Spinal cord (tissue), 9 donors: ENCODE measurements at regions not wholly inside any gene's neighbourhood (a gene's known extent, or its start where the extent isn't known, plus 50 kb on each side); places are given as distances from the start of the nearest gene placed in this dataset.
"Not testable (repeated sequence)": the region's sequence is repeated elsewhere in the genome, so short reads cannot be mapped to it uniquely, and the experiment has no call there.

Experiments used
- DNase-seq, 6 donors: peaks; one replicate each; pipeline versions ENCODE4 v3.0.0 to v3.0.0-alpha.2; 2013 to 2015; ENCODE audit warnings: low spot score in 6 of 6, low read depth in 4 of 6
- H3K27ac ChIP-seq: one replicate; pipeline ENCODE4 v1.5.1; 2013; ENCODE audit warnings: low read depth, low read length, control low read depth
- H3K27me3 ChIP-seq: one replicate; pipeline ENCODE4 v1.6.1; 2013; ENCODE audit warnings: low read length; ENCODE audit not compliant: control insufficient read depth, insufficient read depth
- H3K36me3 ChIP-seq: one replicate; pipeline ENCODE4 v1.6.1; 2013; ENCODE audit warnings: low read length; ENCODE audit not compliant: control insufficient read depth, insufficient read depth
- H3K4me1 ChIP-seq: one replicate; pipeline ENCODE4 v1.6.1; 2013; ENCODE audit warnings: low read length; ENCODE audit not compliant: control insufficient read depth, insufficient read depth
- H3K4me3 ChIP-seq: one replicate; pipeline ENCODE4 v1.5.1; 2013; ENCODE audit warnings: low read depth, low read length, control low read depth
- H3K9me3 ChIP-seq: one replicate; pipeline ENCODE4 v1.6.1; 2013; ENCODE audit warnings: low read length; ENCODE audit not compliant: control insufficient read depth, insufficient read depth
- WGBS: methylation state at CpG from one replicate; pipeline ENCODE4 v1.1.5; 2013; ENCODE audit warnings: missing lambda C conversion rate; ENCODE audit not compliant: insufficient coverage; 5-methylcytosine and 5-hydroxymethylcytosine counted together
- donor health status: healthy.

- 20% methylated on average over 1 of the region's 1 CpG for WGBS
- no peaks in the 10 kb centered on the region for H3K4me1 ChIP-seq
- H3K27ac ChIP-seq = no peak overlapping the region
- DNase-seq = peak in 2 of 6 donors; percentile 48 to 57
- no peaks in the 10 kb centered on the region for H3K9me3 ChIP-seq
- H3K27me3 ChIP-seq = no peaks in the 10 kb centered on the region
- H3K4me3 ChIP-seq = no peak overlapping the region
- H3K36me3 ChIP-seq = no peaks in the 10 kb centered on the region
Measured at GRCh38 chr4:164252286-164252685, 501.6 kb upstream of the SMIM31 start.

- Histone ChIP-seq H3K27me3 (no peaks in the 10 kb centered on the region), H3K9me3 (no peaks in the 10 kb centered on the region), H3K27ac (no peak overlapping the region), H3K36me3 (no peaks in the 10 kb centered on the region), H3K4me3 (no peak overlapping the region), H3K4me1 (no peaks in the 10 kb centered on the region)
- WGBS = 100% methylated on average over 1 of the region's 2 CpGs
- DNase-seq = no peak
Measured at GRCh38 chr4:164261831-164262230, 492.1 kb upstream of the SMIM31 start.

GRCh38 chr4:164262508-164262907 is 491.4 kb upstream of the SMIM31 start:
- H3K27ac ChIP-seq, H3K4me1 ChIP-seq: not testable (repeated sequence)
- WGBS = no CpG with 5 or more reads among the region's 1 CpG

GRCh38 chr4:164277414-164277813 is 476.5 kb upstream of the SMIM31 start:
- DNase-seq, H3K36me3 ChIP-seq, H3K4me3 ChIP-seq, H3K9me3 ChIP-seq, H3K27me3 ChIP-seq, H3K27ac ChIP-seq, H3K4me1 ChIP-seq: not testable (repeated sequence)
- WGBS = 49% methylated on average over 2 of the region's 2 CpGs

More at GRCh38 chr4:164262508-164262907, 491.4 kb upstream of the SMIM31 start:
- not testable (repeated sequence) for H3K9me3 ChIP-seq, DNase-seq, H3K36me3 ChIP-seq, H3K27me3 ChIP-seq, H3K4me3 ChIP-seq

GRCh38 chr4:164287173-164287572 is 466.8 kb upstream of the SMIM31 start:
- WGBS = 86% methylated on average over 5 of the region's 6 CpGs
- H3K36me3 ChIP-seq = no peaks in the 10 kb centered on the region
- no peak overlapping the region for H3K27ac ChIP-seq
- H3K4me3 ChIP-seq = no peak overlapping the region
- no peaks in the 10 kb centered on the region for H3K4me1 ChIP-seq
- H3K9me3 ChIP-seq = no peaks in the 10 kb centered on the region
- DNase-seq = no peak
- H3K27me3 ChIP-seq = no peaks in the 10 kb centered on the region

- H3K36me3 ChIP-seq = no peaks in the 10 kb centered on the region
- no peaks in the 10 kb centered on the region for H3K9me3 ChIP-seq
- DNase-seq = no peak
- no peak overlapping the region for H3K4me3 ChIP-seq
- WGBS = no CpG with 5 or more reads among the region's 5 CpGs
- H3K27me3 ChIP-seq = no peaks in the 10 kb centered on the region
- H3K27ac ChIP-seq = no peak overlapping the region
- no peaks in the 10 kb centered on the region for H3K4me1 ChIP-seq
Measured at GRCh38 chr4:164288578-164288977, 465.4 kb upstream of the SMIM31 start.

- H3K27ac ChIP-seq = no peak overlapping the region
- no peak for DNase-seq
- no peaks in the 10 kb centered on the region for H3K36me3 ChIP-seq
- no peak overlapping the region for H3K4me3 ChIP-seq
- 43% methylated on average over 1 of the region's 4 CpGs for WGBS
- H3K9me3 ChIP-seq = no peaks in the 10 kb centered on the region
- no peaks in the 10 kb centered on the region for H3K4me1 ChIP-seq
- no peaks in the 10 kb centered on the region for H3K27me3 ChIP-seq
Measured at GRCh38 chr4:164293203-164293602, 460.7 kb upstream of the SMIM31 start.

- Histone ChIP-seq H3K4me1 (no peaks in the 10 kb centered on the region), H3K27me3 (no peaks in the 10 kb centered on the region), H3K36me3 (no peaks in the 10 kb centered on the region), H3K9me3 (no peaks in the 10 kb centered on the region), H3K4me3 (no peak overlapping the region), H3K27ac (no peak overlapping the region)
- DNase-seq = no peak
- WGBS = 94% methylated on average over 2 of the region's 2 CpGs
Measured at GRCh38 chr4:164293743-164294142, 460.2 kb upstream of the SMIM31 start.

GRCh38 chr4:164301430-164301829 is 452.5 kb upstream of the SMIM31 start:
- H3K27ac ChIP-seq = no peak overlapping the region
- H3K4me3 ChIP-seq = no peak overlapping the region
- DNase-seq = no peak
- H3K4me1 ChIP-seq = no peaks in the 10 kb centered on the region
- WGBS = 98% methylated on average over 3 of the region's 3 CpGs
- H3K36me3 ChIP-seq = no peaks in the 10 kb centered on the region
- H3K9me3 ChIP-seq = no peaks in the 10 kb centered on the region
- H3K27me3 ChIP-seq = no peaks in the 10 kb centered on the region

GRCh38 chr4:164304101-164304639 is 449.8 kb upstream of the SMIM31 start:
- H3K4me3 ChIP-seq = no peak overlapping the region
- no peaks in the 10 kb centered on the region for H3K27me3 ChIP-seq
- H3K36me3 ChIP-seq = no peaks in the 10 kb centered on the region
- H3K9me3 ChIP-seq = no peaks in the 10 kb centered on the region
- no CpG with 5 or more reads among the region's 2 CpGs for WGBS
- no peaks in the 10 kb centered on the region for H3K4me1 ChIP-seq
- peak in 1 of 6 donors; percentile 71 for DNase-seq
- no peak overlapping the region for H3K27ac ChIP-seq
